ENCODE measurements at regions not wholly inside any gene's neighbourhood (a gene's known extent, or its start where the extent isn't known, plus 50 kb on each side); places are given as distances from the start of the nearest gene placed in this dataset.

GRCh38 chr20:6618051-6618450, 149.4 kb upstream of the BMP2 start:
- Mint-ChIP-seq H3K27ac (no peak overlapping the region), H3K9me3 (ENCODE audit: low read depth) (no peaks in the 10 kb centered on the region), H3K4me3 (ENCODE audit: low read depth) (no peak overlapping the region), H3K27me3 (no peaks in the 10 kb centered on the region), H3K36me3 (ENCODE audit: insufficient read depth) (no peaks in the 10 kb centered on the region), H3K4me1 (ENCODE audit: low read depth) (peaks cover 2% of the 10 kb centered on the region)
- DNase-seq (ENCODE audit: low spot score, unreplicated experiment), result no peak
- TF ChIP-seq CTCF (IDR thresholded peaks at IDR 0.05; ENCODE audit: unreplicated experiment), result no peak

- Mint-ChIP-seq H3K27me3 (no peaks in the 10 kb centered on the region), H3K4me3 (ENCODE audit: low read depth) (no peak overlapping the region), H3K9me3 (ENCODE audit: low read depth) (peaks cover 3% of the 10 kb centered on the region), H3K27ac (no peak overlapping the region), H3K4me1 (ENCODE audit: low read depth) (peaks cover 11% of the 10 kb centered on the region), H3K36me3 (ENCODE audit: insufficient read depth) (no peaks in the 10 kb centered on the region)
- TF ChIP-seq CTCF (IDR thresholded peaks at IDR 0.05; ENCODE audit: unreplicated experiment), result no peak
- no peak for DNase-seq (ENCODE audit: low spot score, unreplicated experiment)
These were observed 151.1 kb upstream of the BMP2 start for GRCh38 chr20:6616421-6616820.

- peaks cover 12% of the 10 kb centered on the region for H3K4me1 Mint-ChIP-seq (ENCODE audit: low read depth)
These were observed 152.7 kb upstream of the BMP2 start for GRCh38 chr20:6614836-6615235.

GRCh38 chr20:6613280-6613861, 154.1 kb upstream of the BMP2 start:
- no peaks in the 10 kb centered on the region for H3K27me3 Mint-ChIP-seq
- no peak for DNase-seq (ENCODE audit: low spot score, unreplicated experiment)
- H3K27ac Mint-ChIP-seq, result no peak overlapping the region
- peaks cover 16% of the 10 kb centered on the region for H3K4me1 Mint-ChIP-seq (ENCODE audit: low read depth)
- no peak for TF ChIP-seq CTCF (IDR thresholded peaks at IDR 0.05; ENCODE audit: unreplicated experiment)
- H3K9me3 Mint-ChIP-seq (ENCODE audit: low read depth), result peaks cover 3% of the 10 kb centered on the region
- no peak overlapping the region for H3K4me3 Mint-ChIP-seq (ENCODE audit: low read depth)
- no peaks in the 10 kb centered on the region for H3K36me3 Mint-ChIP-seq (ENCODE audit: insufficient read depth)

More at GRCh38 chr20:6614836-6615235, 152.7 kb upstream of the BMP2 start:
- Mint-ChIP-seq H3K4me3 (ENCODE audit: low read depth) (no peak overlapping the region), H3K27me3 (no peaks in the 10 kb centered on the region), H3K36me3 (ENCODE audit: insufficient read depth) (no peaks in the 10 kb centered on the region), H3K27ac (no peak overlapping the region), H3K9me3 (ENCODE audit: low read depth) (peaks cover 3% of the 10 kb centered on the region)
- DNase-seq (ENCODE audit: low spot score, unreplicated experiment), result no peak
- TF ChIP-seq CTCF (IDR thresholded peaks at IDR 0.05; ENCODE audit: unreplicated experiment), result no peak

- no peaks in the 10 kb centered on the region for H3K36me3 Mint-ChIP-seq (ENCODE audit: insufficient read depth)
- no peak overlapping the region for H3K4me3 Mint-ChIP-seq (ENCODE audit: low read depth)
- no peaks in the 10 kb centered on the region for H3K27me3 Mint-ChIP-seq
- H3K4me1 Mint-ChIP-seq (ENCODE audit: low read depth), result peaks cover 16% of the 10 kb centered on the region
- H3K27ac Mint-ChIP-seq, result peak overlapping the region; percentile 26
- DNase-seq (ENCODE audit: low spot score, unreplicated experiment), result no peak
- TF ChIP-seq CTCF (IDR thresholded peaks at IDR 0.05; ENCODE audit: unreplicated experiment), result no peak
- peaks cover 3% of the 10 kb centered on the region for H3K9me3 Mint-ChIP-seq (ENCODE audit: low read depth)
These were observed 154.9 kb upstream of the BMP2 start for GRCh38 chr20:6612606-6612923.
